ENCODE measurements at regions not wholly inside any gene's neighbourhood (a gene's known extent, or its start where the extent isn't known, plus 50 kb on each side); places are given as distances from the start of the nearest gene placed in this dataset.

- Histone ChIP-seq H3K36me3 (ENCODE audit: control insufficient read depth in 2 of 2, insufficient read depth in 2 of 2, low read length in 1 of 2) (no peaks in the 10 kb centered on the region), H3K4me1 (ENCODE audit: control insufficient read depth, insufficient read depth, low read length) (no peaks in the 10 kb centered on the region), H3K27ac (ENCODE audit: control insufficient read depth, insufficient read depth) (no peak overlapping the region), H4K20me1 (ENCODE audit: control insufficient read depth, insufficient read depth) (no peaks in the 10 kb centered on the region), H3K27me3 (replicated peaks in 1 of 2; ENCODE audit: control insufficient read depth in 2 of 2, insufficient read depth in 2 of 2, low read length in 1 of 2) (no peaks in the 10 kb centered on the region), H2AFZ (ENCODE audit: control insufficient read depth, low read depth, low read length) (no peak overlapping the region), H3K9me3 (replicated peaks; ENCODE audit: control insufficient read depth, insufficient read depth, low read length) (no peaks in the 10 kb centered on the region), H3K9ac (ENCODE audit: control insufficient read depth, insufficient read depth, low read length) (no peak overlapping the region), H3K4me3 (no peak overlapping the region), H3K79me2 (ENCODE audit: control insufficient read depth, insufficient read depth, low read length) (no peaks in the 10 kb centered on the region), H3K4me2 (ENCODE audit: control insufficient read depth, insufficient read depth) (no peak overlapping the region)
- intact Hi-C loops (cut with micrococcal nuclease; ENCODE audit: unreplicated experiment) (no loop called here), in situ Hi-C loops (cut with MboI) (no loop called here)
- ATAC-seq (no peak), DNase-seq (ENCODE audit: low read depth, low spot score) (no peak), FAIRE-seq (no peak)
- RAD21 ChIA-PET (ENCODE audit: unreplicated experiment), result no interaction called here
- BruUV-seq (replicated peaks), result no TSS peak
- TF ChIP-seq ZNF207 (IDR thresholded peaks at IDR 0.05; ENCODE audit: borderline replicate concordance) (no peak), GATAD2B (conservative IDR thresholded peaks at IDR 0.05; ENCODE audit: low read depth) (no peak), TAF1 (IDR thresholded peaks at IDR 0.05; ENCODE audit: borderline replicate concordance, low read depth, low read length) (no peak), BCL3 (IDR thresholded peaks at IDR 0.05; ENCODE audit: borderline replicate concordance, insufficient read depth, low read depth, low read length, poor library complexity, severe bottlenecking) (no peak), JUNB (IDR thresholded peaks at IDR 0.05) (no peak), NR2C2 (IDR thresholded peaks at IDR 0.05; ENCODE audit: borderline replicate concordance, control insufficient read depth, insufficient read length, low read depth) (no peak), ZNF217 (IDR thresholded peaks at IDR 0.05) (no peak), MEF2B (IDR thresholded peaks at IDR 0.05; ENCODE audit: partially characterized antibody, poor library complexity, severe bottlenecking) (no peak), CREB1 (IDR thresholded peaks at IDR 0.05; ENCODE audit: low read depth) (no peak), EZH2 (IDR thresholded peaks at IDR 0.05; ENCODE audit: borderline replicate concordance, control insufficient read depth, low read depth, low read length) (no peak), YY1 (IDR thresholded peaks at IDR 0.05; ENCODE audit: low read depth, low read length) (no peak), BCL11A (IDR thresholded peaks at IDR 0.05; ENCODE audit: low read depth, low read length) (no peak), FOXM1 (IDR thresholded peaks at IDR 0.05; ENCODE audit: low read depth, low read length) (no peak), SUZ12 (IDR thresholded peaks at IDR 0.05; ENCODE audit: unreplicated experiment) (no peak), ZBTB33 (IDR thresholded peaks at IDR 0.05) (no peak)
- TF ChIP-seq, protein P1, sequence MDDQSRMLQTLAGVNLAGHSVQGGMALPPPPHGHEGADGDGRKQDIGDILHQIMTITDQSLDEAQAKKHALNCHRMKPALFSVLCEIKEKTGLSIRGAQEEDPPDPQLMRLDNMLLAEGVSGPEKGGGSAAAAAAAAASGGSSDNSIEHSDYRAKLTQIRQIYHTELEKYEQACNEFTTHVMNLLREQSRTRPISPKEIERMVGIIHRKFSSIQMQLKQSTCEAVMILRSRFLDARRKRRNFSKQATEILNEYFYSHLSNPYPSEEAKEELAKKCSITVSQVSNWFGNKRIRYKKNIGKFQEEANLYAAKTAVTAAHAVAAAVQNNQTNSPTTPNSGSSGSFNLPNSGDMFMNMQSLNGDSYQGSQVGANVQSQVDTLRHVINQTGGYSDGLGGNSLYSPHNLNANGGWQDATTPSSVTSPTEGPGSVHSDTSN (IDR thresholded peaks at IDR 0.05; ENCODE audit: insufficient replicate concordance, low read depth, low read length), result no peak
- TF ChIP-seq, protein P2, sequence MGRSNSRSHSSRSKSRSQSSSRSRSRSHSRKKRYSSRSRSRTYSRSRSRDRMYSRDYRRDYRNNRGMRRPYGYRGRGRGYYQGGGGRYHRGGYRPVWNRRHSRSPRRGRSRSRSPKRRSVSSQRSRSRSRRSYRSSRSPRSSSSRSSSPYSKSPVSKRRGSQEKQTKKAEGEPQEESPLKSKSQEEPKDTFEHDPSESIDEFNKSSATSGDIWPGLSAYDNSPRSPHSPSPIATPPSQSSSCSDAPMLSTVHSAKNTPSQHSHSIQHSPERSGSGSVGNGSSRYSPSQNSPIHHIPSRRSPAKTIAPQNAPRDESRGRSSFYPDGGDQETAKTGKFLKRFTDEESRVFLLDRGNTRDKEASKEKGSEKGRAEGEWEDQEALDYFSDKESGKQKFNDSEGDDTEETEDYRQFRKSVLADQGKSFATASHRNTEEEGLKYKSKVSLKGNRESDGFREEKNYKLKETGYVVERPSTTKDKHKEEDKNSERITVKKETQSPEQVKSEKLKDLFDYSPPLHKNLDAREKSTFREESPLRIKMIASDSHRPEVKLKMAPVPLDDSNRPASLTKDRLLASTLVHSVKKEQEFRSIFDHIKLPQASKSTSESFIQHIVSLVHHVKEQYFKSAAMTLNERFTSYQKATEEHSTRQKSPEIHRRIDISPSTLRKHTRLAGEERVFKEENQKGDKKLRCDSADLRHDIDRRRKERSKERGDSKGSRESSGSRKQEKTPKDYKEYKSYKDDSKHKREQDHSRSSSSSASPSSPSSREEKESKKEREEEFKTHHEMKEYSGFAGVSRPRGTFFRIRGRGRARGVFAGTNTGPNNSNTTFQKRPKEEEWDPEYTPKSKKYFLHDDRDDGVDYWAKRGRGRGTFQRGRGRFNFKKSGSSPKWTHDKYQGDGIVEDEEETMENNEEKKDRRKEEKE (IDR thresholded peaks at IDR 0.05), result no peak
- CTCF ChIA-PET, result no interaction called here
- SMC1A ChIA-PET (ENCODE audit: uncharacterized antibody, unreplicated experiment), result no interaction called here
- POLR2A ChIA-PET, result no interaction called here
Observed at GRCh38 chr9:81256368-81256767, 433.0 kb downstream of the TLE1 start.

All from GM12878 (cell line).